GM18861 (cell line): ENCODE measurements at regions not wholly inside any gene's neighbourhood (a gene's known extent, or its start where the extent isn't known, plus 50 kb on each side); places are given as distances from the start of the nearest gene placed in this dataset.
"Not testable (repeated sequence)": the region's sequence is repeated elsewhere in the genome, so short reads cannot be mapped to it uniquely, and the experiment has no call there.

ENCODE experiments used
- ATAC-seq: cut with Tn5 transposase; IDR thresholded peaks from one replicate; pipeline ENCODE4 v1.9.1; 2021; ENCODE audit not compliant: unreplicated experiment

DNA sequence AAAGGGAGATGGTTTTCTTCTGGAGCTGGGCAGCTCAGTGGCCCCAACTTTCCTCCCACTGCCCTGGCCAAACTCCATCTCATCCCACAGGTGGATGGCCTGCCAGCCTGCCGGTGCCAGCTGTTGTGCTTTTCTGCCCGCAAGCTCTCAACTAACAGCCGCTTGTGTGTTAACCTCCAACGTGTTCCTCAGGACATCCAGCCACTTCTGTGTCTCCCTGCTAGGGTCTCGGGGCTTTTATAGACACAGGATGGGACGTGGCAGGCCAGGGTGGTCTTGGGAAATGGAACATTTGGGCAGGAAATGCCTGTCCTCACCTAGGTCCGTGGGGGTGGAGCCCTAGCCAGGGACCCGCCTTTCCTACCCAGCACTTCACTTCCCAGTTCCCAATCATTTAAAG, 171.1 kb upstream of the RGS17 start:
- no peak for ATAC-seq

DNA sequence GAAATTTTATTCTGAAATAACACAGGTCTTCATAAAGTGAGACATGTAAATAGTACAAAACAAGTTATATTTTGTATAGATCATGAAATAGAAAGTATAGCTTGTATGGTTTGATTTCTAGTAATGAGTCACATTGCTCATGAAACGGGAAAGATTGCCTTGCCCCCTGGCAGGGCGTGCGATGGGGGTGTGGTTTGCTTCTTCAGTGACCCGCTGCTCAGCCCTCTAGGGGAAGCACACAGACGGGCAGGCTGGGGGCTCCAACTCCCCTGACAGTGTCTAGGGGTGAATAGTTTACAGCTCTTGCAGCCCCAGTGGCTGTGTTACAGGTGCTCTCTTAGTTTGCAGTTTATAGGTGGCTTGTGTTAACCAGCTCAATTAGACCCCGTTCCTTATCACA, 170.5 kb upstream of the RGS17 start:
- ATAC-seq: peak; percentile 75

DNA sequence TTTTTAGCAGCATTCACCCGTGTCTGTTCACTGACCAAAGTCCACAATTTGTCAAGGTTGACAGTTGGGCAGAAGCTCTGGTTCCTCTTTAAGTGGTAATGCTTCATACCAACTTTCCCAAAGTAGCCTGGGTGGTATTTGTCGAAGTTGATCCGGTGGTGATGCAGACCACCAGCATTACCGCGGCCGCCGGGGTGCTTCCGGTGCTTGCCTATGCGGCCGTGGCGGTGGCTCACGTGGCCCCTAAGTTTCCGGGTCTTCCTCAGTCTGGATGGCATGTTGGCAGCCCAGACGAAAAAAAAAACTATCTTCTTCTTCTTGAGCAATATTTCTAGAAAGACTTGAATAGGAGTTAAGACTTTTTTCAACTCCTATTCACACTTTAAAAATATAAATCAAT, 151.4 kb upstream of the RGS17 start:
- ATAC-seq: not testable (repeated sequence)

DNA sequence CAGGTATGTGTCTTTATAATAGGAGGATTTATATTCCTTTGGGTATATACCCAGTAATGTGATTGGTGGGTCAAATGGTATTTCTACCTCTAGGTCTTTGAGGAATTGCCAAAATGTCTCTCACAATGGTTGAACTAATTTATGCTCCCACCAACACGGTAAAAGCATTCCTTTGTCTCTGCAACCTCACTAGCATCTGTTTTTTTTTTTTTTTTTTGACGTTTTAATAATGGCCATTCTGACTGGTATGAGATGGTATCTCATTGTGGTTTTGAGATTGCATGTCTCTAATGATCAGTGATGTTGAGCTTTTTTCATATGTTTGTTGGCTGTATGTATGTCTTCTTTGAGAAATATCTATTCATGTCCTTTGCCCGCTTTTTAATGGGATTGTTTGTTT, 144.9 kb upstream of the RGS17 start:
- ATAC-seq: no peak

DNA sequence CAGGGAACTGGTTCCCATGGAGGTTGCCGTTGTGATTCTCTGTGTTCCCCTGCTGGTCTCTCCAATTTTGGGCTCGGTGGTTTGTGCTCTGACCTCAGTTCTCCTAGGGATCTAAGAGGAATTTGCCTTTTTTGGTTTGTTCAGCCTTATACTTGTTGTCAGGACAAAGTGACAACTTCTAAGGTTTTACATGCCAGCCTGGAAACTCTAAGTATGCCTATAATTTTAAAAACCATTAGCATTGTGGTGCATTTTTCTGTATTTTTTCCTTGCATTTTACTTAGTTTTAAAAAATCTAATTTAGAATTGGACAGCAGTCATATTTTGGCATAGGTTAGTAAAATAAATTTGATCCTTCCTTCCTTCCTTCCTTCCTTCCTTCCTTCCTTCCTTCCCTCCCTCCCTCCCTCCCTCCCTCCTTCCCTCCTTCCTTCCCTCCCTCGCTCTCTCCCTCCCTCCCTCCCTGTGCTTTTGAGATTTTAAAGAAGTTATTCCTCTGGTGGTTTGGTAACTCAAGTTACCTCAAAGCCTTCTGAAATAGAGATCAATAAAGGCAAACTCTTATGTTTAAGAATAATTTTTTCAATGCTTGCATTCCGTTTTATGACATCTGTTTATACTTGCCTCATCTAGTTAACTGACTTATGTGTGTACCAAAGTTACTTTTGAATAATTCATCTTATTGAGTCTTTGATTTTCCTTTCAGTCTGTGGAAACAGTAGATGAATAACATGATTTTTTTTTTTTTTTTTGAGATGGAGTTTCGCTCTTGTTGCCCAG, 141.3 kb upstream of the RGS17 start:
- ATAC-seq: no peak

DNA sequence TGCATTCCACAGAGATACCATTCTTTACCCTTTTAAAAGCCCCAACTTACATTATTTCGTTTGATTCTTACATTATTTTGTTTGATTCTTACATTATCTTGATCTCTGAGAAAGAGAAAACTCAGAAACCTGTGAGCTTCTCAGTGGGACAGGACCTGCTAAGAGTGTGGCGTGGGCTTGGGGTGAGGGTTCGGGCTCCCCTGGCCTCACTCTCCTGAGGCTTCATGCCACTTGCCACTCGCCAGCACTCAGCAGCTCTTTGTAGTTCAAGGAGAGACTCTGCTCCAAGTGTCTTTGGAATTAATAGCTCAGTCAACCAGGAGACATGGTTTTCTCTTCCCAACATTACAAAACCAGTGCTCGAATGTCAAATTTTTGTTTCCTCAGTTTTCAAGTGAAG, 132.4 kb upstream of the RGS17 start:
- no peak for ATAC-seq

DNA sequence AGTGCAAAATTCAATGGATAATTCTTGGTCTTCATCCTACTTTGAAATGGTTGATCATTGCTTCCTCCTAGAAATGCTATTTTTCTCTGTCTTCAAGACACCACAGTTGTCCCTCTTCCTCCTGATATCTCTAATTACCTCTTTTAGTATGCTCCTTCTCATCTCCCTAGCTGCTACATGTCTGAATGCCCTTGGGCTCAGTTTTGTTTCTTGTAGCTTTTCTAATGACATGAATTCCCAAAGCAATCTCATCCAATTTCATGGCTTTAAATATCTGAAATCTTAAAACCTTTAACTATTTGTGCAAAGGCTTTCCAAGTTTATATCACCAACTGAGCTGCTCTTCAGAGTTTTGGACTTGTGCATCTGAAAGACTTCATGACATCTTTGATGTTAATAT, 120.2 kb upstream of the RGS17 start:
- ATAC-seq: no peak

DNA sequence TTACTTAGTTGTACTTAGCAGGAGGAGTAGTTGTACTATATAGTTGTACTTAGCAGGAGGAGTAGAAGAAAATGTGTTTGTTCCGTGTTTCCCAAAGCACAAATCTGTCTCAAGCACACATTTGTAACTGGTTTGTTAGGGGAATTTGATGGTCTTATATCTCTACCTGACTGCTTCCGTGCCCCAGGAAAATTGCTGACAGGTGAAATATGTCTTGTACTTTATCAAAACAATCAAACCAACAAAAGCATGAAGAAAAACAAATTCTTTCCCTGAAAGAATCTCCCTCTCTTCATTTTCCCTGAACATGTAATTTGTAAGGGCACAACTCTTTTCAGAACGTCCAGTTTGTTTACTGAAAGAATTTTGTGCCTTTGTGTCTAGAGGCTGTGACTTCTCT, 106.6 kb upstream of the RGS17 start:
- ATAC-seq: no peak

DNA sequence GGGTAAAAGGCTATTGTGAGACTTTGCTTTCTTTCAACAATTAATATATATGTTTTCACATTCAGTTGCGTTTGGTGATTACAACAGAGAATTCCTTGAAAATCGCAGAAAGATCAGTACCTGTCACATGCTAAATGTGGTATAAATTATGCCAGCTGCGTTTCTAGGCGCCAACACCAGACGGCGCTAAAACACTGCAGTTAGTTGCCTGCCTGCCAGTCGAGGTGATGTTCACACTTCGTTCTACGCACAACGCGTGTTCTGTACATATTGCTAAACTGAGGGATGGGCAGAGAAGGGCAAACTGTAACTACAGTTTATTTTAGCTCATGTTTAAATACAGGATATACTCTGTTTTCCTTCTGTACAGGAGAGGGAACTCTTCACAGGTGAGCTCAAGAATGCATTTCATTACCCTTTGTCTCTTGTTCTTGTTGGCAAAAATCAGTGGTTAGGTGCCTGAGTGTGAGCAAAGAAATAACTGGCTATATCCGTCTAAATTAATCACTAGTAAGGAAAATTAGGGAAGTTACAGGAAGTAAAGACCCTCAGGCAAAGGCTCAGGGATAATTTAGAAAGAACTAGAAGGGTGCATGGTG, 100.1 kb upstream of the RGS17 start:
- no peak for ATAC-seq

DNA sequence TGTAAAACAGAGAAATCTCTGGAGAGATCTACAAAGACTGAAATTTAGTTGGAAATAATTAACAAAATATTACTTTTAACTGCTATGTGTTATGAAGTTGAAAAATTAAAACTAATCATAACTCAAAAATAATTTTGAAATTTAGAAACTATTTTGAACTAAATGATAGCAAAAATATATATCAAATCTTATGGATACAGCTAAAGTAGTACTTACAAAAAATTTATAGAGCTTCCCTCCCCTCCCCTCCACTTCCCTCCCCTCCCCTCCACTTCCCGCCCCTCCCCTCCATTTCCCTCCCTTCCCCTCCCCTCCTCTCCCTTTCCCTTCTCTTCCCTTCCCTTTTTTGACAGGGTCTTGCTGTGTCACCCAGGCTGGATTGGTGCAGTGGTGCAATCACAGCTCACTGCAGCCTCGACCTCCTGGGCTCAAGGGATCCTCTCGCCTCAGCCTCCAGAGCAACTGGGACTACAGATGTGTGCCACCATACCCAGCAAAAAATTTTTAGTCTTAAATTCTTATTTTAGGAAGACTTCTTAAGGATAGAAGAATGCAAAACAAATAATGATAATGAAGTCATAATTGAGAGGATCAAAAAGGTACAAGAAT, 87.2 kb upstream of the RGS17 start:
- ATAC-seq: no peak

DNA sequence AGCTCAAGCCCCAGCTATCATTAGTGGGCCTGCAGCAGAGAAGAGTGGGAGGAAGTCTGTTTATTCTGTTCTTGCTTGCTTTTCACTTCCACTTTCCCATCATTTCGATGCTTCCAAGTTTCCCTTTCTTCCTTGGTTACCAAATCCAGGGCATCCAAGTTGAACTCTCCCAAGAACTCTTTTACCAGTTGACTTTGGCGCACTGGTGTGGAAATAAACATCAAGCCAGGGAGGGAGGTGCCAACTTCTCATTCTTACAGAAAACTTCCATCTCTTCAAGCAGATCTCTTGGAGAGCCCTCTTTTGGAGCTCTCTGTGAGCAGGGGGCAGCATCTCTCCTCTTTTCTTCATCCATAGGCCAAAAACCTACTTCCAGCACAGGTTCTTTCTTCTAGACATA, 85.7 kb upstream of the RGS17 start:
- no peak for ATAC-seq

DNA sequence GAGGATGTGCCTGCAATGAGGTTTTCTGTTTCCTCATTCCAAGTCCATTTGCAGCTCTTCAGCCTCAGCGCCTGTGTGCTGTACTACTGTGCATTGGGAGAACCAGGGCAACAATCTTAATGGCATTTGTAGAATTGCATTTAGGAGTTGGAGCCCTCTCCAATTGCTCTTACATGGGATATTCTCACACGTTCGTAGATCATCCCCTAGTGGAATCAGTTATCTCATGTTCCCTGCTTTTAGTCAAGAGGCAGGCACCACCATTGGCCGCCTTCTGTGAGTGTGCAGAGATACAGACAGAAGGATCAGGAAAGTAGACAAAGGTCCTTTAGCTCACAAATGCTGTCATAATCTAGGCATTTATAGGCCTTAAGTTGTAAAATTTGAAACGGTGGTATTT, 84.2 kb upstream of the RGS17 start:
- ATAC-seq: no peak

DNA sequence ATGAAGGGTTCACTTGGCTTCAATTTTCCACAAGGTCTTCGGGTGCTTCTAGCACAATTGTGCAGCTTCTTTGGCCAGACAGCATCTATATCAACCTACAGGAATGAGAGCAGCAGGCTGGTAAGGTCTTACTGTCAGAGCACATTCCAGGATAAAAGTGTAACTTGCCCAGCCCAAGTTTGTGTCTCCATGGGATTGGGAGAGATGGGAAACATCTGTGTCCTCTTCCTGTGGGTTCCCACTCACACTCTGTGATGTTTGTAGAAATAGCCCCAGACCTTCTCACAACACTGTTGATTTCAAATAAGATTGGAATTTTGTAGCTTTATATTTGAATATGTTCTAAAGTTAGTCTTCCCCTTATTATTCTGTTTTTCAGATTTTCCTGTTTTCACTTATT, 83.4 kb upstream of the RGS17 start:
- no peak for ATAC-seq

DNA sequence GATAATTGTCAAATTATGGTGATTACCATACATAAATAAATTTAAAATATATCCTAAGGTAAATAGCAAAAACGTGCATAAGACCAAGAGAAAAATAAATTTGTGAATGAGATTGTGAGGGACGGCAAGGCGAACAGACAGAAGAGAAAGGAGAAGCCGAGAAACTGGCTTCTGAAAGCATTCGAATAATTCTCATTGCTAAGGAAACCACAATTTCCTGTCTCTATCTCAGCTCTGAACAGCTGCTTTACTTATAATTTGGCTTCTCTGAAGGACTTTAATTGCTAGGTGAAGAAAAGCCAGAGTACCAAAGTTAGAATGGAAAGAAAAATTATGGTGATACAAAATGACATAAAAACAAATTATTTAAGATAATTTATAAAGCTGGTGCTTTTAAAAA, 79.0 kb upstream of the RGS17 start:
- ATAC-seq: peak; percentile 95

DNA sequence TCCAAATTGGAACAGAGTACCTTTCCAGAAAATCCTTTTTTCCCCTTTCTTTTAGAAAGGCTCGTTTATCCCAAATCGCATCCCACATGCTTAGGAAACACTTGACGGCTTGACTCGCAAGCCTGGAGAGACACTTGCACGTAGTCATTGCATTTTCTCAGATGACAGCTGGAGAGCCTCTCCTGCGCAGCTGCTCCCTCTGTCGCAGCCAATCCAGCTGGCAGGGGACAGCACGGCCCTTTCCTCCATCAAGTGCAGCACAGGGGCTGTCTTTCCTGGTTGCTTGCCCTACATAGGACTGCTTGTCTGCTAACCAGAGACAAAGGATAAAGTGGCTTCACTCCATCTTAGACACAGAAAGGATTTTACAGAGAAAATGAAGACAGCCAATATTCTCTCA, 77.6 kb upstream of the RGS17 start:
- ATAC-seq: no peak

DNA sequence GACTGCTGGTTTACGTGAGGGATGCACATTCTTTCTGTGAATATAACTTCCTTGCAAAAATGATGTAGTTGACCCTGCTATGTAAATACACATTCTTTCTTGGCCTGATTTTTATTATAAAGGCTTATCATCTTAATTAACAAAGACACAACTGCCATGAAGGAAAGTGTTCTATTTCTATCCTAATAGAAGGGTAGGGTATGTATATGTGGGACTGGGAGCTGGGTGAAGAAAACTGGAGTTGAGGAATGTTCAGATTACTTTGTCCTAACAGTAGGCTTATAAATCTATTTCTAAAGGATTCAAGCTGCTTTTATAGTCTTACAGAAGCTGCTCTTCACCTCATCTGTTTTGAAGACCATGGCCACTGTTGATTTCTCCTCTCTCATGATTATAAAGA, 76.5 kb upstream of the RGS17 start:
- ATAC-seq: no peak

DNA sequence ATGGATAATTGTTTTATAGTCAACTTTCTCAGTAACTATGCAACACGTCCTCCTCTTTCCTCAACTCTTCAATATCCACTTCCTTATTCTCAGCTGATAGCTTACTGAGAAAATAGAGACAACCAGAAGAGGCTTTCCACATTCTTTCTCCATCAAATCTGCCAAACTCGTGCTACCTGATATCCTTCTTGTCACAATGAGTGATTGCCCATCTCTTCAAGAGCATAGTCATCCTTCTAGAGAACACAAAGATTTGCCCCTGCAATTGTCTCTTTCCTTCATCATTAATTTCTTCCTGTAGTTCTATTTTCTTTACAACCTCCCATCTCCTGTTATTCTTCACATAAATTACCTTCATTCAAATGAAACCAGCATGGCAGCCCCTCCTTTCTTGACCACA, 75.9 kb upstream of the RGS17 start:
- no peak for ATAC-seq

DNA sequence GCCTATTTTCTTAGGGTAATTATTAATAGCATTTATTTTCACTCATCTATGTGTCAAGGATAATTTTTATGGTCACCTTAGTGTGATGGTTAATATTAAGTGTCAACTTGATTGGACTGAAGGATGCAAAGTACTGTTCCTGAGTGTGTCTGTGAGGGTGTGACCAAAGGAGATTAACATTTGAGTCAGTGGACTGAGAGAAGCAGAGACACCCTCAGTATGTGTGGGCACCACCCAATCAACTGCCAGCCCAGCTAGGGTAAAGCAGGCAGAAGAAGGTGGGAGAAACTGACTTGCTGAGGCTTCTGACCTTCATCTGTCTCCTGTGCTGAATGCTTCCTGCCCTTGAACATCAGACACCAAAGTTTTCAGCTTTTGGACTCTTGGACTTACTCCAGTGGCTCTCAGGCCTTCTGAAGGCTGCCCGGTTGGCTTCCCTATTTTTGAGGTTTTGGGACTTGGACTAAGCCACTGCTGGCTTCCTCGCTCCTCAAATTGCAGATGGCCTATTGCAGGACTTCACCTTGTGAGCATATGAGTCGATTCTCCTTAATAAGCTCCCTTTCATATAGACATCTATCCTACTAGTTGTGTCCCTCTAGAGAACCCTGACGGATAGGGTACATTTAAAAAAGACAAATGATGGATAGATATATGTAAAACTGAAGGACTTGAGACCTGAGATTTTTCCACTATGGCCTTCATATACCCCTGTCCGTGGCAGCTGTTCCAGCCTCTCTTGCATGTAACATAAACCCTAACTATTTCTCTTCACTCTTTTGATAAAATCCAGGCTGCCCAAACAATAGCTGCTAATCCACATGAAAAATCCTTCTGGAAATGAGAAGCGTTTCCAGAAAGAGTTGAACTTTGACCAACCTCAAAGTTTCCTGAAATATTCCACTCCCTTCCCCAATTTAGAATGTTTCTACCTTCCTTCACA, 62.1 kb upstream of the RGS17 start:
- ATAC-seq: no peak

DNA sequence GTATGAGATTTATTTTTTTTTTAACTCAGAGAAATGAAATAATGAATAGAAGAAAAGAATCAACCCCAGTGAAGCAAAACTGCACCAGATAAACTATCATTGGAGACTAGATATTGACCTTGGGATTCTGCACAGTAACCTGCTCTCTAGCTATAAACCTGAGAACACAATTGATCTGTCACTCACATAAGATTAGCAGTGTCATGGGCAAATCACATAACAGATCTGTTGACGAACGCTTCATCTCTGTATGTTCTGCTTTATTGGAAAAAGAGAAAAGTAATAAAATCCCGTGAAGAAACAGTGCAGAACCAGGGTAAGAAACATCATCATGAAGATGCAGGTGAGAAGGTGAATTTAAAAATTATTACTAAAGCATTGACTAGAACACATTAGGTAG, 52.8 kb upstream of the RGS17 start:
- no peak for ATAC-seq
